H1 (cell line): ENCODE measurements at regions not wholly inside any gene's neighbourhood (a gene's known extent, or its start where the extent isn't known, plus 50 kb on each side); places are given as distances from the start of the nearest gene placed in this dataset.

Experiments
- NANOG ChIP-seq: IDR thresholded peaks from 2 replicates; pipeline ENCODE4 v1.6.1; 2011; ENCODE audit warnings: low read length, low read depth, mild to moderate bottlenecking, inconsistent platforms; ENCODE audit not compliant: insufficient read depth, poor library complexity, severe bottlenecking
- SAP30 ChIP-seq: fragments of 300-600 bp; sonication (generic); IDR thresholded peaks from 2 replicates; pipeline ENCODE4 v1.7.1; 2012; ENCODE audit warnings: low read length, moderate library complexity, mild to moderate bottlenecking, inconsistent platforms; ENCODE audit not compliant: insufficient read depth, insufficient replicate concordance

DNA sequence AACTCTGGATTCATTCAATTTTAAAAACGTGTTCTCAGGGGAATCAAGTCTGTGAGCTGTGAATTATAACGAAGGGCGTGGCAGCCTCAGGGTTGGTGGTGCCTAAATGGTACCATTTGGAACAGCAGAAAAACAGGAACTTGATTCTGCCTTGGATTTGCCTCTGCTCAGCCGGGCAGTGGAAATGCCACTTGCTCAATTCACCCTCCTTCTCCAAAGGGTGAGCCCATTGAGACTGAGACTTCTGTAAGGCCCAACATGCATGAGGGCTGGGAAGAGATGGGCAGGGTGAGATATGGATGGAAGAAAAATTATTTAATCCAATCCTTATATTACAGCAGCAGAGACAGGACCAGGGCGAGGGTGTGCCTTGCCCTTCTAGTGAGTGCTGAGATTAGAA is 107.1 kb upstream of the HABP2 start (continued):
- TF ChIP-seq SAP30, result no peak
- TF ChIP-seq NANOG, result no peak
